Activated CD8-positive, alpha-beta T cell treated with anti-CD3 and anti-CD28 coated beads, Interleukin-2, amount 10 ng/mL, durations not matched to agents 7 days and 5 days (primary cell): ENCODE measurements at regions not wholly inside any gene's neighbourhood (a gene's known extent, or its start where the extent isn't known, plus 50 kb on each side); places are given as distances from the start of the nearest gene placed in this dataset.

Experiments
- ATAC-seq: fragments of 150-1000 bp; cut with Tn5 transposase; one replicate; pipeline ENCODE4 v1.10.0; 2021; ENCODE audit warnings: moderate library complexity
- CTCF ChIA-PET: fragments of 350-600 bp; sonication (Branson Sonifier 250); formaldehyde crosslinking; loops from one replicate; lab custom pipeline; 2021; ENCODE audit warnings: antibody characterized with exemption; lab: Charles Lee
- POLR2A ChIA-PET: fragments of 350-600 bp; sonication (Branson Sonifier 250); formaldehyde crosslinking; loops from one replicate; lab custom pipeline; 2021; ENCODE audit warnings: antibody characterized with exemption; lab: Charles Lee
- DNase-seq: peaks from one replicate; pipeline ENCODE4 v3.0.0-alpha.2; 2020
- H3K27ac Mint-ChIP-seq: one replicate; pipeline ENCODE4 v1.8.0; 2021; ENCODE audit warnings: mild to moderate bottlenecking, mixed read lengths
- H3K27me3 Mint-ChIP-seq: one replicate; pipeline ENCODE4 v1.8.0; 2021; ENCODE audit warnings: low read depth, mixed read lengths
- H3K36me3 Mint-ChIP-seq: one replicate; pipeline ENCODE4 v1.8.0; 2021; ENCODE audit warnings: low read depth, mixed read lengths
- H3K4me1 Mint-ChIP-seq: one replicate; pipeline ENCODE4 v1.8.0; 2021; ENCODE audit warnings: low read depth, mixed read lengths
- H3K4me3 Mint-ChIP-seq: one replicate; pipeline ENCODE4 v1.8.0; 2021; ENCODE audit warnings: mild to moderate bottlenecking, mixed read lengths
- H3K9me3 Mint-ChIP-seq: one replicate; pipeline ENCODE4 v1.8.0; 2022; ENCODE audit warnings: mixed read lengths; ENCODE audit not compliant: insufficient read depth

DNA sequence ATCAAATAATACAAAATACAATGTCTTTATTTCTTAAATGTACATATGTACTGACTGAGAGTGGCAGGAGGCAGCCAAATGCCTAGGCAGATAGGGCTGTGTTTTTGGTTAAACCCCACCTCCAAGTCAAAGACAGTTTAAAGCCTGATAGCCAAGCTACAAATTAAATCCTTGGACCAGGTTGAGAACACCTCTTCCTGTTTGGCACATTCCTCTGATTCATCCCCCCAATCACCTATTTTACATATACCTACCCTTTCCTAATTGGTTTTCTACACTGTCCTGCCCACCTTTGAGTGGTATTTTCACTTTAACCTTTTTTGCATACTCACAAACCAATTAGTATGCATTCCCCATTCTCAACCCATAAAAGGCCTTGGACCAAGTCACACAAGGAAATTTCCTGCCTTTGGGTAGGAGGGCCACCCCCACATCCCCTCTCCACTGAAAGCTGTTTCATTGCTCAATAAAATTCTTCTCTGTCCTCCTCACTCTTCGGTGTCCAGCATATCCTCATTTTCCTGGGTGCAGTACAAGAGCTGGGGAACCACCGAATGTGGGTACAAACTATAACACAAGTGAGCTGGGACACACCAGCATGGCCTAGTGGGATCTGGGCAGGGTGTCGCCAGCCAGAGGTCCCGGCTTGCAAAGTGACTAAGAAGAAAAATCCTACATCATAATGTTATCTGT lies 149.1 kb downstream of the UBE2E3 start:
- peak overlapping the region; percentile 24 for H3K4me3 Mint-ChIP-seq
- H3K27me3 Mint-ChIP-seq: no peaks in the 10 kb centered on the region
- peaks cover 5% of the 10 kb centered on the region for H3K9me3 Mint-ChIP-seq
- CTCF ChIA-PET: interaction anchor here (1.3 to 3.6 kb wide), 4 partner anchors 12 to 331 kb away, joined by 3 to 31 read pairs (median 18); no protein-coding TSS in a partner anchor
- POLR2A ChIA-PET: interaction anchor here (1.7 to 3.7 kb wide), 4 partner anchors 12 to 328 kb away, joined by 5 to 27 read pairs (median 18); partner anchors contain the start of gene ITGA4
- H3K36me3 Mint-ChIP-seq: peaks cover 42% of the 10 kb centered on the region
- DNase-seq (no peak), ATAC-seq (no peak)
- H3K27ac Mint-ChIP-seq: peak overlapping the region; percentile 66
- H3K4me1 Mint-ChIP-seq: peaks cover 66% of the 10 kb centered on the region

DNA sequence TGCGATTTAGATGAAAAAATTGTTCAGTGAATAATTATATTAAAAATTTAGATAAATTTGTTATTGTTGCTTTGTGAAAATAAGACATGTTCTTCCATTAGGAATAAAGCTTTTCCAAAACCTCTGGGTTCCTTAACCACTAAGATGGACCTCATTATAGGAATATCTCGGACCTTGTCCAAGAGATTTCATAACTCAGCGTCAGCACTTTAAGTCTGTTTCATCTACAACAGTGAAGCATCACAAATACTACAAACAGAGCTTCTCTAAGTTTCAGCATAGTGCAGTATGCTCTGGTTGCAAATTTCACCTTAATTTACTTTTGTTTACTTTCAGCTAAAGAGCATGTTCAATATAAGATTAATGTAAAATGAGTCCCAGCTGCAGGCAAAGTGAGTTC lies 150.3 kb downstream of the UBE2E3 start:
- POLR2A ChIA-PET: interaction anchor here (1.2 to 3.7 kb wide), 5 partner anchors 10 to 330 kb away, joined by 4 to 27 read pairs (median 18); partner anchors contain the start of gene ITGA4
- DNase-seq (no peak), ATAC-seq (no peak)
- peaks cover 55% of the 10 kb centered on the region for H3K4me1 Mint-ChIP-seq
- CTCF ChIA-PET: interaction anchor here (0.9 to 3.6 kb wide), 8 partner anchors 10 to 178 kb away, joined by 3 to 31 read pairs (median 8); no protein-coding TSS in a partner anchor
- H3K36me3 Mint-ChIP-seq: peaks cover 45% of the 10 kb centered on the region
- peak overlapping the region; percentile 72 for H3K4me3 Mint-ChIP-seq
- peaks cover 5% of the 10 kb centered on the region for H3K9me3 Mint-ChIP-seq
- no peaks in the 10 kb centered on the region for H3K27me3 Mint-ChIP-seq
- peak overlapping the region; percentile 84 for H3K27ac Mint-ChIP-seq

DNA sequence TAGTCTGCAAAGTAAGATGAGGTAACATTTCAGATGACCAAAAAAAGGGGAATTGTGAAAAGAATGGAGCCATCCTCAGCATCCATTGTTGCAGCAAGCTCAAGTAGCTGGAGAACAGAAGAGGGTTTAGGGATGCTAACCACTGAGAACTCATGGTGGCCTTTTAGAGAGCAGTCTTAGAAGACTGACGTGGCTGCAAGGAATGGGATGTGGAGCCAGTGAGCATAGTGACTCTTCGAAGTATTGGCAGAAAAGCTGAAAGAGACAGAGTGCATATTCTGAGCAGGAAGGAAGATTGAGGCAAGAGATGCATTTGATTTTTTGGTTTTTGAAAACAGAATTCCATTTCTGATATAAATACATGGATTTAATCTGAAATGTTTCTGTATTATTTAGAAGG lies 151.2 kb downstream of the UBE2E3 start:
- no peak for DNase-seq
- peaks cover 50% of the 10 kb centered on the region for H3K4me1 Mint-ChIP-seq
- H3K36me3 Mint-ChIP-seq: peaks cover 49% of the 10 kb centered on the region

DNA sequence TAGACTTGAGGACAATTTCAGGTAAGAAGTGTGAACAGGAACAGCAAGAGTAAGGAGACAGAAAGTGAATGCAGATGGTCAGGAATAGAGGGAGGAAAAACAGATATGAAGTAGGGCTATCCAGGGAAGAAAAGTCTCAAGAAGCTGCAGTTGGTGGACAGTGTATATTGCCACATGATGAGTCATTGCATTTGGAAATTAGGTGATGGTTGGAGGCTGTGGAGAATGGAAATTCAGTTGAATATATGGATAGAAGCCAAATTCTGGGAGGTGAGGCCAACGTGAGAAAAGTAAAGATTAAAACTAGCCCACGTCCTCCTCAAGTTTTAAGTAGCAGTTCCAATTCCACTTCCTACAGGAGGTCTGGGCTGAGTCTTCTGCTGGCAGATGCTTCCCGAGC lies 158.4 kb downstream of the UBE2E3 start:
- H3K4me3 Mint-ChIP-seq: no peak overlapping the region
- DNase-seq: no peak
- POLR2A ChIA-PET: no interaction called here
- H3K36me3 Mint-ChIP-seq: peaks cover 23% of the 10 kb centered on the region
- H3K27ac Mint-ChIP-seq: peak overlapping the region; percentile 45
- peaks cover 56% of the 10 kb centered on the region for H3K4me1 Mint-ChIP-seq
- no peak for ATAC-seq
- CTCF ChIA-PET: no interaction called here
- H3K27me3 Mint-ChIP-seq: no peaks in the 10 kb centered on the region
- peaks cover 2% of the 10 kb centered on the region for H3K9me3 Mint-ChIP-seq

More for the DNA sequence above, 151.2 kb downstream of the UBE2E3 start:
- Mint-ChIP-seq H3K27ac (peak overlapping the region; percentile 84), H3K27me3 (no peaks in the 10 kb centered on the region), H3K4me3 (peak overlapping the region; percentile 72), H3K9me3 (peaks cover 5% of the 10 kb centered on the region)
- POLR2A ChIA-PET: interaction anchor here (0.5 to 3.7 kb wide), 7 partner anchors 9 to 331 kb away, joined by 3 to 27 read pairs (median 4); partner anchors contain the start of gene ITGA4
- CTCF ChIA-PET: interaction anchor here (0.8 to 3.6 kb wide), 10 partner anchors 9 to 325 kb away, joined by 3 to 31 read pairs (median 4); partner anchors contain the start of gene ITGA4
- peak; percentile 69 for ATAC-seq

DNA sequence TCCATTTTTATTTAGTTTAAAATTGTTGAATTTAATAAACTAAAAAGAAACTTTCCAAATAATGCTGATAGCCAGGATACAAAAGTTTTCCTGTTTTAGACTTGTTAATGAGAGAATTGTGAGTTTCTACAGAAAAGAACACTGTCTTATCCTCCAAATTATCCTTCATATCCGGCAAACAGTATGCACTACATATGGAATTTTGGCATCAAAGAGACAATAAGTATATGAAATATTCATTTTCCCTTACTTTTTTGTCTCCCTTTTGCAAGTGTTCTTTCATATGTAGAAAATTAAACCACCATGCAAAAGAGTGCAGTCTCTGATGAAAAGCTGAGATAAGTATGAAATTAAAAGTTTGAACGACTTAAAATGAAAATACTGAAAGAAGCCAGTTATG lies 159.4 kb downstream of the UBE2E3 start:
- ATAC-seq (no peak), DNase-seq (no peak)
- POLR2A ChIA-PET: interaction anchor here (1.9 to 3.2 kb wide), 3 partner anchors 9 to 318 kb away, joined by 6 to 27 read pairs (median 17); partner anchors contain the start of gene ITGA4
- Mint-ChIP-seq H3K27me3 (no peaks in the 10 kb centered on the region), H3K4me1 (peaks cover 67% of the 10 kb centered on the region), H3K4me3 (no peak overlapping the region), H3K27ac (no peak overlapping the region), H3K36me3 (peaks cover 25% of the 10 kb centered on the region), H3K9me3 (peaks cover 5% of the 10 kb centered on the region)
- CTCF ChIA-PET: interaction anchor here (1.1 to 2.9 kb wide), 2 partner anchors 9 to 15 kb away, joined by 12 to 13 read pairs; no protein-coding TSS in a partner anchor

DNA sequence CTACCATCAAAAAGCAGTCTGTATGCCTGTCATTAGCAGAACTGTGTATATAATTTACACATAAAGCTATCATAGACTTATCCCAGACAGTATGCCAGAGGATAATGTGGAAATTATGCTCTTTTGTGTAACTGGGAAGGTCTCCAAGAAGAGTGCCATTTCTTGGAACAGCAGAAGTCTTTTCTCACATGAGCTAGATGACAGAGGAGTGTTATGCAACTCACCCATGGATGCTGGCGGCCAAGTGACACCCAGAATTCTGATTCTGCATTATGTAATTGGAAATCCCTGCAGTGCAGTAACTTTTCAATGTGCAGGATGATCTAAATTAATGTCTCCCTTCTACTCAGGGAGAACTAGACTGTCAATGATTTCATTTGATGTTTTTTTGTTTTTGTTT lies 160.0 kb downstream of the UBE2E3 start:
- ATAC-seq (no peak), DNase-seq (no peak)
- no peaks in the 10 kb centered on the region for H3K27me3 Mint-ChIP-seq
- peaks cover 10% of the 10 kb centered on the region for H3K9me3 Mint-ChIP-seq
- H3K4me1 Mint-ChIP-seq: peaks cover 72% of the 10 kb centered on the region
- H3K4me3 Mint-ChIP-seq: peak overlapping the region; percentile 65
- H3K27ac Mint-ChIP-seq: peak overlapping the region; percentile 92
- ChIA-PET POLR2A (interaction anchor here (0.9 to 3.2 kb wide), 4 partner anchors 10 to 317 kb away, joined by 6 to 27 read pairs (median 12); partner anchors contain the start of gene ITGA4), CTCF (interaction anchor here (0.9 to 2.9 kb wide), 4 partner anchors 9 to 136 kb away, joined by 3 to 13 read pairs (median 8); no protein-coding TSS in a partner anchor)
- peaks cover 30% of the 10 kb centered on the region for H3K36me3 Mint-ChIP-seq

DNA sequence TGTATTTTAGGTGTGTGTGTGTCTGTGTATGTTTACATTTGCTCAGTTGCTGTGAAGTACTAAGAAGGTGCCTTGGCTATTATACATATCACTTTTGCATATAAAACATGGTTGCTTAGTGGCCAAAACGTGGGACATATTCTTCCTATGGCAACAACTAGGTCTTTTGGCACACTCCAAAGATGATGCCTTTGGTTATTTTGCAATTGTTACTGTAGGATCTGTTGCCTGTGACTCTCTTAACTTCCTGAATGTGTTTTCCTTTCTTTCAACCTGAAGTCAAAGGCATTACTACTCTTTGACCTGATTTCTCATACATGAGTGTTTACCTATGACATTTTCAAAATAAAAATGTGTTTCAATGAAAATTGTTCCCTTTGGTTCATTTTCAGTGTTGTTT lies 160.5 kb downstream of the UBE2E3 start:
- POLR2A ChIA-PET: interaction anchor here (0.7 to 3.2 kb wide), 6 partner anchors 10 to 317 kb away, joined by 3 to 27 read pairs (median 6); partner anchors contain the start of gene ITGA4

DNA sequence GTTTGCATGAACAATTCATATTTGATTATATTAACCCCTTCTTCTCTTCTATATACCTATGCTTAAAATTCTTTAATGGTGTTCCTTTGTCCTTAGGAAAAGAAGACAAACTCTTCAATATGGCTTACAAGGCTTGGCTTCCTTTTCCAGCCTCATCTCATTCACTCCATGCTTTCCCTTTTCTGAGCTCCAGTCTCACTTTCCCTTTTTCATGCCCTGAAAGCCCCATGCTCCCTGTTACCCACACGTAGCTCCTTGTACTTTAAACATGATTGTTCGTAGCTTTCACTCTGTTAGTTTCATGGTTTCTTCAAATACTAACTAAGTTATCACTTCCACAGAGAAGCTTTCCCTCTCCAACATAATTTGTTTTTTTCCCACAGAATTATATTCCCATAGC lies 161.3 kb downstream of the UBE2E3 start:
- POLR2A ChIA-PET: interaction anchor here (0.6 to 3.2 kb wide), 9 partner anchors 11 to 317 kb away, joined by 3 to 27 read pairs (median 3); partner anchors contain the start of gene ITGA4
- Mint-ChIP-seq H3K27me3 (no peaks in the 10 kb centered on the region), H3K36me3 (peaks cover 24% of the 10 kb centered on the region), H3K9me3 (peaks cover 10% of the 10 kb centered on the region), H3K27ac (peak overlapping the region; percentile 92), H3K4me1 (peaks cover 76% of the 10 kb centered on the region), H3K4me3 (peak overlapping the region; percentile 65)
- CTCF ChIA-PET: interaction anchor here (1.0 to 4.7 kb wide), 11 partner anchors 9 to 171 kb away, joined by 3 to 52 read pairs (median 6); partner anchors contain the start of gene UBE2E3
- no peak for ATAC-seq
- DNase-seq: no peak

More for the DNA sequence above, 160.5 kb downstream of the UBE2E3 start:
- DNase-seq (no peak), ATAC-seq (no peak)
- Mint-ChIP-seq H3K36me3 (peaks cover 26% of the 10 kb centered on the region), H3K4me3 (peak overlapping the region; percentile 65), H3K27me3 (no peaks in the 10 kb centered on the region), H3K4me1 (peaks cover 74% of the 10 kb centered on the region), H3K9me3 (peaks cover 10% of the 10 kb centered on the region), H3K27ac (peak overlapping the region; percentile 92)
- CTCF ChIA-PET: interaction anchor here (0.9 to 4.7 kb wide), 10 partner anchors 8 to 158 kb away, joined by 3 to 52 read pairs (median 7); no protein-coding TSS in a partner anchor

DNA sequence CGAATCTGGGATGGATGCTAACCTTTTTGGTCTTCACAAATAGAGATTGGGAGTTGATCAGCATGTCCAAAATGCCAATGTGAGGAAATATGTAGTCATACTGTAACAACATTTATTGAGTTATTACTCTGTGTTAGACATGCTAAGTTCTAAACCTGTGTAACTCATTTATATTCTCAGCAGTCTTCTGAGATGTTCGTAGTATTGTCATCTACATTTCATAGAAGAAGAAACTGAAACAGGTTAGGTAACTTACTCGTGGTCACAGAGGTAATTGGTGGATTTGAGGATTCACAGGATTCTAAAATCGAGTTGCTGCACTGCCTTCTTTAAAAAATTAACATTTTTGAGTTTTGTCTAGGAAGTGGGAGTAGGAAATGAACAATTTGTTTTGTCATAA lies 162.1 kb downstream of the UBE2E3 start:
- Mint-ChIP-seq H3K27ac (peak overlapping the region; percentile 87), H3K9me3 (peaks cover 10% of the 10 kb centered on the region), H3K27me3 (no peaks in the 10 kb centered on the region), H3K4me1 (peaks cover 74% of the 10 kb centered on the region), H3K36me3 (peaks cover 25% of the 10 kb centered on the region), H3K4me3 (peak overlapping the region; percentile 68)
- ChIA-PET POLR2A (interaction anchor here (0.9 to 4.5 kb wide), 8 partner anchors 12 to 316 kb away, joined by 3 to 40 read pairs (median 12); partner anchors contain the start of gene ITGA4), CTCF (interaction anchor here (1.0 to 4.7 kb wide), 9 partner anchors 9 to 288 kb away, joined by 3 to 52 read pairs (median 5); no protein-coding TSS in a partner anchor)
- DNase-seq (no peak), ATAC-seq (peak; percentile 69)

DNA sequence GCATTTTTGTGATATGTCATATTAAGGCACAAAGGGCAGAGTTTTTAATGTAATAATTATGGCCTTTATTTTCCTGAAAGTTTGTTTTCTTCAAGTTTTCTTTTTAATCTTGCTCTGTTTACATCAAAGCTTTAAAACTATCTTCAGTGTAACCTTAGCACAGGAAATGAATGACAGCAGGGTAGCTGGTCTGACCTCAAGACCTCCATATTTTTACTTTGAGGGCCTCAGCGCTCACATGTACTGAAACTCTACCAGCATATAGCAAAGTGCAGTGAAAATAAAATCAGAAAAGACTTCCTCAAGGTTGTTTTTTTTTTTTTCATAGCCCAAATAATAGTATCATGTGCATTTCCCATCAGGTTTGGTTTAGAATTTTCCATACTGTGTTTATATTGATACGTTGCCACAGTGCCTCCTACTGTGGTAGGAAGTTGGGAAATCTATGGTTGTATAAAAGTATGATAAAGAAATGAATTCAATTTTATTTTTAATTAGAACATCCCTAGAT lies 163.4 kb downstream of the UBE2E3 start:
- peaks cover 25% of the 10 kb centered on the region for H3K36me3 Mint-ChIP-seq
- H3K27ac Mint-ChIP-seq: peak overlapping the region; percentile 89
- ATAC-seq (peak; percentile 65), DNase-seq (peak; percentile 54)
- ChIA-PET POLR2A (interaction anchor here (0.7 to 4.5 kb wide), 10 partner anchors 13 to 314 kb away, joined by 3 to 40 read pairs (median 5); partner anchors contain the start of gene ITGA4), CTCF (interaction anchor here (0.7 to 5.9 kb wide), 15 partner anchors 9 to 322 kb away, joined by 3 to 52 read pairs (median 4); partner anchors contain the start of gene ITGA4)
- no peaks in the 10 kb centered on the region for H3K27me3 Mint-ChIP-seq
- H3K4me3 Mint-ChIP-seq: peak overlapping the region; percentile 40
- H3K9me3 Mint-ChIP-seq: peaks cover 10% of the 10 kb centered on the region
- peaks cover 76% of the 10 kb centered on the region for H3K4me1 Mint-ChIP-seq

DNA sequence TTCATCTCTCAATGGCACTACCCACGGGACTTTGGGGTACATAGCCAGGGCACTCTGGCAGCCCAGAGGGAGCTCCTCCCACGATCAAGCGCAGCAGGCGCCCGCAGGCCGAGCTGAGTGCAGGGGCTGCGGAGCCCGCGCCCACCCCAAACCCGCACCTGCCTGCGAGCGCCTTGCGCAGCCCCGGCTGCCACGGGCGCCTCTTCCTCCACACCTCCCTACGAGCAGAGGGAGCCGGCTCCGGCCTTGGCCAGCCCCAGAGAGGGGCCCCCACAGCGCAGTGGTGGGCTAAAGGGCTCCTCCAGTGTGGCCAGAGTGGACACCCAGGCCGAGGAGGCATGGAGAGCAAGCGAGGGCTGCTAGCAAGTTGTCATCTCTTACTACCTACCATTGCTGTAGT lies 165.2 kb downstream of the UBE2E3 start:
- no peak for ATAC-seq
- H3K27me3 Mint-ChIP-seq: no peaks in the 10 kb centered on the region
- ChIA-PET CTCF (interaction anchor here (1.1 to 5.9 kb wide), 7 partner anchors 15 to 311 kb away, joined by 3 to 52 read pairs (median 7); partner anchors contain the start of gene ITGA4), POLR2A (interaction anchor here (0.7 to 4.5 kb wide), 11 partner anchors 15 to 312 kb away, joined by 3 to 40 read pairs (median 3); partner anchors contain the start of gene ITGA4)
- DNase-seq: no peak
- no peak overlapping the region for H3K4me3 Mint-ChIP-seq
- peaks cover 13% of the 10 kb centered on the region for H3K9me3 Mint-ChIP-seq
- peaks cover 66% of the 10 kb centered on the region for H3K4me1 Mint-ChIP-seq
- H3K27ac Mint-ChIP-seq: peak overlapping the region; percentile 73
- H3K36me3 Mint-ChIP-seq: peaks cover 31% of the 10 kb centered on the region
